Mesenchymal stem cell (in vitro differentiated cells and primary cell): ENCODE measurements at regions not wholly inside any gene's neighbourhood (a gene's known extent, or its start where the extent isn't known, plus 50 kb on each side); places are given as distances from the start of the nearest gene placed in this dataset.

ENCODE experiments used
- DNase-seq: peaks from one replicate; pipeline ENCODE4 v3.0.0-alpha.2; 2013
- H2AFZ ChIP-seq: one replicate; pipeline ENCODE4 v1.6.1; 2013; ENCODE audit warnings: low read depth, mild to moderate bottlenecking, control low read depth, inconsistent platforms, low read length, moderate library complexity
- H2AK5ac ChIP-seq: 2 replicates; pipeline ENCODE4 v1.6.1; 2013; ENCODE audit warnings: low read length, moderate library complexity, mild to moderate bottlenecking, inconsistent platforms; ENCODE audit not compliant: severe bottlenecking
- H2BK120ac ChIP-seq: one replicate; pipeline ENCODE4 v1.6.1; 2013; ENCODE audit warnings: low read depth, mild to moderate bottlenecking, inconsistent platforms, low read length, moderate library complexity
- H2BK12ac ChIP-seq, 2 experiments: one replicate each; pipeline ENCODE4 v1.6.1; 2013; ENCODE audit warnings: inconsistent platforms in 2 of 2, low read length in 2 of 2, mild to moderate bottlenecking in 2 of 2, moderate library complexity in 2 of 2, control low read depth in 1 of 2
- H2BK15ac ChIP-seq: one replicate; pipeline ENCODE4 v1.6.1; 2013; ENCODE audit warnings: mild to moderate bottlenecking, low read depth, inconsistent platforms; ENCODE audit not compliant: poor library complexity, severe bottlenecking
- H2BK5ac ChIP-seq: 2 replicates; pipeline ENCODE4 v1.6.1; 2013; ENCODE audit warnings: low read depth, mild to moderate bottlenecking, low read length, control low read depth, inconsistent platforms; ENCODE audit not compliant: poor library complexity, severe bottlenecking
- H3K14ac ChIP-seq, 2 experiments: one replicate each; pipeline ENCODE4 v1.6.1; 2013; ENCODE audit warnings: inconsistent platforms in 2 of 2, low read length in 2 of 2, control low read depth in 1 of 2, mild to moderate bottlenecking in 1 of 2, moderate library complexity in 1 of 2
- H3K18ac ChIP-seq, 2 experiments: one replicate each; pipeline ENCODE4 v1.6.1; 2013; ENCODE audit warnings: inconsistent platforms in 2 of 2, low read length in 2 of 2, control low read depth in 1 of 2, low read depth in 1 of 2, mild to moderate bottlenecking in 1 of 2
- H3K23ac ChIP-seq, 2 experiments: one replicate each; pipeline ENCODE4 v1.6.1; 2013; ENCODE audit warnings: inconsistent platforms in 2 of 2, low read length in 2 of 2, mild to moderate bottlenecking in 2 of 2, moderate library complexity in 2 of 2, control low read depth in 1 of 2
- H3K27ac ChIP-seq: 2 replicates; pipeline ENCODE4 v1.5.1; 2013; ENCODE audit warnings: mild to moderate bottlenecking, moderate library complexity, low read length, control low read depth, inconsistent platforms; ENCODE audit not compliant: poor library complexity, severe bottlenecking
- H3K27me3 ChIP-seq, 2 experiments: 2 replicates each; pipeline versions ENCODE4 v1.6.1 to v1.7.0; 2013; ENCODE audit warnings: low read length in 2 of 2, mild to moderate bottlenecking in 2 of 2, moderate library complexity in 2 of 2, control low read depth in 1 of 2, inconsistent platforms in 1 of 2; ENCODE audit not compliant: control insufficient read depth in 1 of 2, insufficient read depth in 1 of 2
- H3K36me3 ChIP-seq, 2 experiments: 2 replicates each; pipeline versions ENCODE4 v1.6.1 to v1.7.0; 2013; ENCODE audit warnings: low read length in 2 of 2, control low read depth in 1 of 2, inconsistent platforms in 1 of 2, low read depth in 1 of 2, mild to moderate bottlenecking in 1 of 2; ENCODE audit not compliant: insufficient read depth in 2 of 2, control insufficient read depth in 1 of 2
- H3K4ac ChIP-seq, 2 experiments: one replicate each; pipeline ENCODE4 v1.6.1; 2013; ENCODE audit warnings: inconsistent platforms in 2 of 2, low read length in 2 of 2, mild to moderate bottlenecking in 2 of 2, moderate library complexity in 2 of 2, control low read depth in 1 of 2, low read depth in 1 of 2
- H3K4me1 ChIP-seq: 2 replicates; pipeline ENCODE4 v1.6.1; 2013; ENCODE audit warnings: low read depth, low read length, control low read depth; ENCODE audit not compliant: control insufficient read depth, insufficient read depth
- H3K4me2 ChIP-seq: 2 replicates; pipeline ENCODE4 v1.6.1; 2013; ENCODE audit warnings: low read length, mild to moderate bottlenecking, inconsistent platforms; ENCODE audit not compliant: poor library complexity, severe bottlenecking
- H3K4me3 ChIP-seq, 2 experiments: 2 replicates each; pipeline versions ENCODE4 v1.5.1 to v1.7.0; 2013; ENCODE audit warnings: low read length in 2 of 2, mild to moderate bottlenecking in 2 of 2, control low read depth in 1 of 2, low read depth in 1 of 2; ENCODE audit not compliant: insufficient read depth in 1 of 2
- H3K79me1 ChIP-seq: replicated peaks from 2 replicates; pipeline ENCODE4 v1.6.1; 2013; ENCODE audit warnings: mild to moderate bottlenecking, control low read depth, low read length, inconsistent platforms; ENCODE audit not compliant: poor library complexity, severe bottlenecking
- H3K9ac ChIP-seq: 2 replicates; pipeline ENCODE4 v1.7.0; 2013; ENCODE audit warnings: mild to moderate bottlenecking, low read length, moderate library complexity
- H3K9me3 ChIP-seq: 2 replicates; pipeline ENCODE4 v1.7.0; 2013; ENCODE audit warnings: mild to moderate bottlenecking, low read length; ENCODE audit not compliant: control insufficient read depth
- H4K8ac ChIP-seq: one replicate; pipeline ENCODE4 v1.6.1; 2013; ENCODE audit warnings: inconsistent platforms, mild to moderate bottlenecking, low read length, moderate library complexity
- H4K91ac ChIP-seq: one replicate; pipeline ENCODE4 v1.6.1; 2013; ENCODE audit warnings: mild to moderate bottlenecking, low read length, inconsistent platforms
- WGBS: methylation state at CpG from one replicate; pipeline ENCODE4 v1.1.7; 2013; ENCODE audit warnings: mixed read lengths; 5-methylcytosine and 5-hydroxymethylcytosine counted together

DNA sequence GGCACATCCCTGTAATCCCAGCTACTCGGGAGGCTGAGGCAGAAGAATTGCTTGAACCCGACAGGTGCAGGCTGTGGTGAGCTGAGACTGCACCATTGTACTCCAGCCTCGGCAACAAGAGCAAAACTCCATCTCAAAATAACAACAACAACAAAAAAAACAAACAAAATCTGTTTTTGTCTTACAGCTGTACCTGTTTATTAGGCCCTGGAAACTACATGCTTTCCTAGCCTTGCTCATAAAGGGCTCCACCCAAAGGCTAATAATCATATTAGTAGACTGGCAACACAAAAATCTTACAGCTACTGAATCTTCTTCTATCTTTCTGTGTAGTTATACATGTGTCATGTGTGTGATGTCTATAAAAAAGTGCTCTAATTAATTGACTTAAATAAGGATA, 503.9 kb upstream of the EYS start:
- H2AFZ ChIP-seq, result no peak overlapping the region
- no peaks in the 10 kb centered on the region for H3K27me3 ChIP-seq
- no peaks in the 10 kb centered on the region for H3K79me1 ChIP-seq
- H3K4me3 ChIP-seq, result no peak overlapping the region
- H3K18ac ChIP-seq, result no peak overlapping the region
- DNase-seq, result peak; percentile 6
- no peak overlapping the region for H2AK5ac ChIP-seq
- H2BK15ac ChIP-seq, result no peak overlapping the region
- H3K27ac ChIP-seq, result no peak overlapping the region
- no peak overlapping the region for H3K4ac ChIP-seq
- H3K14ac ChIP-seq, result no peak overlapping the region
- H2BK12ac ChIP-seq, result no peak overlapping the region
- H3K23ac ChIP-seq, result no peak overlapping the region
- H2BK5ac ChIP-seq, result no peak overlapping the region
- no peaks in the 10 kb centered on the region for H3K4me1 ChIP-seq
- H3K4me2 ChIP-seq, result no peak overlapping the region
- H3K36me3 ChIP-seq, result no peaks in the 10 kb centered on the region
- no peak overlapping the region for H2BK120ac ChIP-seq
- no peak overlapping the region for H4K8ac ChIP-seq
- WGBS, result 41% methylated on average over 3 of the region's 3 CpGs
- peaks cover 47% of the 10 kb centered on the region for H3K9me3 ChIP-seq
- no peak overlapping the region for H3K9ac ChIP-seq
- no peak overlapping the region for H4K91ac ChIP-seq

GRCh38 chr6:66200390-66200789, 493.4 kb upstream of the EYS start:
- no peak overlapping the region for H4K91ac ChIP-seq
- H3K4me1 ChIP-seq, result no peaks in the 10 kb centered on the region
- H4K8ac ChIP-seq, result no peak overlapping the region
- no peaks in the 10 kb centered on the region for H3K36me3 ChIP-seq
- H2AK5ac ChIP-seq, result no peak overlapping the region
- H3K9me3 ChIP-seq, result peaks cover 19% of the 10 kb centered on the region
- H2BK120ac ChIP-seq, result no peak overlapping the region
- WGBS, result 83% methylated on average over 1 of the region's 2 CpGs
- H2BK5ac ChIP-seq, result no peak overlapping the region
- no peak overlapping the region for H2AFZ ChIP-seq
- H3K4ac ChIP-seq, result no peak overlapping the region
- DNase-seq, result no peak
- no peak overlapping the region for H3K23ac ChIP-seq
- no peak overlapping the region for H3K4me2 ChIP-seq
- no peak overlapping the region for H3K18ac ChIP-seq
- H2BK15ac ChIP-seq, result no peak overlapping the region
- H3K79me1 ChIP-seq, result no peaks in the 10 kb centered on the region
- no peak overlapping the region for H3K4me3 ChIP-seq
- H3K9ac ChIP-seq, result no peak overlapping the region
- no peaks in the 10 kb centered on the region for H3K27me3 ChIP-seq
- H2BK12ac ChIP-seq, result no peak overlapping the region
- no peak overlapping the region for H3K27ac ChIP-seq
- H3K14ac ChIP-seq, result no peak overlapping the region

DNA sequence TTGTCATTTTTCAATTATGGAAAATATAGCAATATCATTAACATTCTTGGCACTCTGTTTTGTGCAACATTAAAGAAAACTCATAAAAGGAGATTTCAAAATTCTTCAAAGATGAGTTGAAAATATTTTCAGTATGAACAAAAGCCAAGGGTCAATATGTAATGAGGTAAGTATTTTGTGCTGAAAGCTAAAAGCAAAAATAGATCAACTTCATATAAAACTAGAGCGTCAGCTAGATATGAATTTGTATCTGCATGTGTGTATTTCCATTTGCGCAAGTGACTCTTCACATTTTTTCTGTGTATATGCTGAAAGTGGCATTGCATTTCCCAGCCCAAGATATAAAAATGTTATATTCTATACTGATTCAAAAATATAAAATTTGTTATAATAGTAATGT, 492.1 kb upstream of the EYS start:
- Histone ChIP-seq H4K91ac (no peak overlapping the region), H3K79me1 (no peaks in the 10 kb centered on the region), H4K8ac (no peak overlapping the region), H2AK5ac (no peak overlapping the region), H2AFZ (no peak overlapping the region), H3K27me3 (no peaks in the 10 kb centered on the region), H3K27ac (no peak overlapping the region), H2BK120ac (no peak overlapping the region), H3K18ac (no peak overlapping the region), H3K23ac (no peak overlapping the region), H3K4me2 (no peak overlapping the region), H2BK5ac (no peak overlapping the region), H3K36me3 (no peaks in the 10 kb centered on the region), H2BK15ac (no peak overlapping the region), H3K9ac (no peak overlapping the region), H3K4ac (no peak overlapping the region), H3K4me3 (no peak overlapping the region), H3K14ac (no peak overlapping the region), H3K9me3 (peaks cover 16% of the 10 kb centered on the region), H3K4me1 (no peaks in the 10 kb centered on the region), H2BK12ac (no peak overlapping the region)
- WGBS, result no CpG with 5 or more reads among the region's 2 CpGs
- no peak for DNase-seq

- no peak overlapping the region for H2BK5ac ChIP-seq
- no peaks in the 10 kb centered on the region for H3K36me3 ChIP-seq
- no peaks in the 10 kb centered on the region for H3K27me3 ChIP-seq
- no peak overlapping the region for H2BK15ac ChIP-seq
- H2AK5ac ChIP-seq, result no peak overlapping the region
- H3K9ac ChIP-seq, result no peak overlapping the region
- H3K18ac ChIP-seq, result no peak overlapping the region
- H3K27ac ChIP-seq, result no peak overlapping the region
- no peak overlapping the region for H3K4ac ChIP-seq
- H3K14ac ChIP-seq, result no peak overlapping the region
- no peaks in the 10 kb centered on the region for H3K4me1 ChIP-seq
- no peak overlapping the region for H3K4me2 ChIP-seq
- H2AFZ ChIP-seq, result no peak overlapping the region
- DNase-seq, result no peak
- H3K79me1 ChIP-seq, result no peaks in the 10 kb centered on the region
- no peak overlapping the region for H2BK12ac ChIP-seq
- WGBS, result 55% methylated on average over 7 of the region's 7 CpGs
- H3K4me3 ChIP-seq, result no peak overlapping the region
- H4K91ac ChIP-seq, result no peak overlapping the region
- H3K23ac ChIP-seq, result no peak overlapping the region
- no peak overlapping the region for H4K8ac ChIP-seq
- no peak overlapping the region for H2BK120ac ChIP-seq
- H3K9me3 ChIP-seq, result peaks cover 14% of the 10 kb centered on the region
These were observed 491.1 kb upstream of the EYS start for GRCh38 chr6:66198062-66198624.
